HG03139 (cell line): ENCODE measurements at regions not wholly inside any gene's neighbourhood (a gene's known extent, or its start where the extent isn't known, plus 50 kb on each side); places are given as distances from the start of the nearest gene placed in this dataset.

Experiments used
- ATAC-seq: cut with Tn5 transposase; IDR thresholded peaks from one replicate; pipeline ENCODE4 v1.9.1; 2021; ENCODE audit not compliant: unreplicated experiment

GRCh38 chr6:40803897-40804702 is 216.9 kb upstream of the LRFN2 start:
- ATAC-seq, result no peak

DNA sequence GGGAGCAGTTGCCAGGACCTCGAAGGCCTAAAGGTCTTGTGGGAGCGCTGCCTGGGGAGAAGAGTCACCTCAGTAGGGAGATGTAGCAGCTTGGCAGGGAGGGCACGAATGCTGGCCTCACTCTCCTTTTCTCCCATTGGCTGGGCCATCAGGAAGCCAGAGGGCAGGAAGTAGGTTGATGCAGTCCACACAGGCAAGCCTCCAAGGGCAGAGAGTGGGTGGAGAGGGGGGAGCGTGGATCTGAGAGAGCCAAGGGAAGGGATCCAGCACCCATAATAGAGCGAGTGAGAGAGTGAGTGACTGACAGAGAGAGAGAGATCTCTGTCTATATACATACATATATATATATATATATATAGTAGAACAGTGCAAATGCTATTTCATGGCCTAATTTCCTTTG is 215.3 kb upstream of the LRFN2 start:
- ATAC-seq, result no peak

GRCh38 chr6:40799296-40800140 is 212.4 kb upstream of the LRFN2 start:
- no peak for ATAC-seq

DNA sequence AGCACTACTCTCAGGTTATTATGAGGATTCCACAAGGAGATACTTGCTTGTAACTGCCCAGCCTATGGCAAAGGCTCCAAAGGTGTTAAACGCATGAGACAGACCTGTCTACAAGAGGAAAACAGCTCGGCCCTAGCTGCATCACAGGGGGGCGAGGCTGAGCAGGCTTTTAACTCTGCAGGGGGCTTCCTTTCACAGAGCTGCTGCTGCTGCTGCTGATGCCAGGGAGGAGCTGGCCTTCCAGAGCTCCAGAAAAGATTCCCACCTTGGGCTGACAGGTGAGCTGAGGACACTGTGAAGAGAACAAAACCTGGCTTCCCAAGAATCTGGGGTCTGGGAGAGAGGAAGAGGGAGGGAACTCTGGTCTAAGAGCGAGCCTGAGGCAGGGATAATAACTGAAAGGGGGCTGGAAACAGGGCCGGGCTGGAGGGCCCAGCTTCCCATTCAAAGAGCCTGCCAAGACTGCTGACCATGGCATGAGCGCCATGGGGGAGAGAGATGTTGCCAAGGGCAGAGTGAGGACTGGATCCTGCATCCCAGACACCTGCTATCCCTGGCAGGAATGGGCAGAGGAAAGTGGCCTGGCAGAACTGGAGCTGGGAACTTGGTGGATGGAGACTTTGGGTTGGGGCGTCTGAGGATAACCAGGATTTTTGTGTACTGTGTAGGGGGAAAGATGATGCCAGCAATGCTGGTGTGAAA is 211.1 kb upstream of the LRFN2 start:
- no peak for ATAC-seq

GRCh38 chr6:40796260-40797221 is 209.4 kb upstream of the LRFN2 start:
- ATAC-seq, result no peak

DNA sequence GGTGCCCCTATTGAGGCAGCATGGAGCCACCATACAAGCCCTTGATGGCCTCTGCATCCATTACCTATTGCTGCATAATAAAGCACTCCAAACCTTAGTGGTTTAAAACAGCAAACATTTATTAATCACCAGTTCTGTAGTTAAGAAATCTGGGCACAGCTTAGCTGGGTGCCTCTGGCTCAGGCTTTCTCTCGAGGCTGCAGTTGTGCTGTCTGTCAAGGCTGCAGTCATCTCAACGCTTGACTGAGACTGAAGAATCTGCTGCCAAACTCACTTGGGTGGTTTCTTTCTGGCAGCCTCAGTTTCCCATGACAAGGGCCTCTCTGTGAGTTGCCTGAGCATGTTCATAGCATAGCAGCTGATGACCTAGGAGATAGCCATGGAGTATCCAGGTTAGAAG is 207.4 kb upstream of the LRFN2 start:
- ATAC-seq, result no peak

- ATAC-seq, result no peak
Measured at GRCh38 chr6:40792183-40792582, 205.0 kb upstream of the LRFN2 start.

- ATAC-seq, result no peak
Measured at GRCh38 chr6:40791004-40791403, 203.8 kb upstream of the LRFN2 start.

GRCh38 chr6:40788661-40789655 is 201.8 kb upstream of the LRFN2 start:
- peak; percentile 75 for ATAC-seq

DNA sequence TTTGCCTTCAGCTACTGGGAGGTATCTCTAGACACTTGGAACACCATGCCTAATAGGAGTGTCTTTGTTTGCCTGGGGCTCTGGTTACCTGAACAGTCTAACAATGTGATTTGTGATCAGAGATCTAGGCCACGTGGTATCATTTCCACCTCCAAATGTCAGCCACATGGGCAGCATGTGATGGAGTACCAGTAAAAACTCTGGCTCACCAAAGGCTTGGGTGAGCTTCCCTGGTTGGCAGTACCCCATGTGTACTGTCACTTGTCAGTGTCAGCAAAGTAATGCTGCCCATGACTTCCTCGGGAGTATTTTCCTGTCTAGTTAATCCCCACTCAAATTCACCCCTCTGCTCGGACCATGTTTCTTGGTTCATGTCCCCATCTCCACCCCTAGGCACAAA is 195.2 kb upstream of the LRFN2 start:
- ATAC-seq, result no peak

- ATAC-seq, result no peak
Measured at GRCh38 chr6:40780637-40781036, 193.5 kb upstream of the LRFN2 start.

- ATAC-seq, result no peak
Measured at GRCh38 chr6:40779409-40779808, 192.2 kb upstream of the LRFN2 start.

- ATAC-seq, result no peak
Measured at GRCh38 chr6:40778918-40779317, 191.8 kb upstream of the LRFN2 start.

GRCh38 chr6:40778196-40778595 is 191.0 kb upstream of the LRFN2 start:
- no peak for ATAC-seq

- no peak for ATAC-seq
Measured at GRCh38 chr6:40774932-40775331, 187.8 kb upstream of the LRFN2 start.

DNA sequence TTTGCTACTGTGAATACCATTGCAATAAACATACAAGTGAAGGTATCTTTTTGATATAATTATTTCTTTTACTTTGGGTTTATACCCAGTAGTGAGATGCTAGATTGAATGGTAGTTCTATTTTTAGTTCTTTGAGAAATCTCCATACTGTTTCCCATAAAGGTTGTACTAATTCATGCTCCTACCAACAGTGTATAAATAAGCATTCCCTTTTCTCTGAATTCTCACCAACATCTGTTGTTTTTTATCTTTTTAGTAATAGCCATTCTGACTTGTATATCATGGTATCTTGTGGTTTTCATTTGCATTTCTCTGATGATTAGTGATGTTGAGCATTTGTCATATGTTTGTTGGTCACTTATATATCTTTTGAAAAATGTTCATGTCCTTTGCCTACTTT is 183.6 kb upstream of the LRFN2 start:
- ATAC-seq, result no peak

DNA sequence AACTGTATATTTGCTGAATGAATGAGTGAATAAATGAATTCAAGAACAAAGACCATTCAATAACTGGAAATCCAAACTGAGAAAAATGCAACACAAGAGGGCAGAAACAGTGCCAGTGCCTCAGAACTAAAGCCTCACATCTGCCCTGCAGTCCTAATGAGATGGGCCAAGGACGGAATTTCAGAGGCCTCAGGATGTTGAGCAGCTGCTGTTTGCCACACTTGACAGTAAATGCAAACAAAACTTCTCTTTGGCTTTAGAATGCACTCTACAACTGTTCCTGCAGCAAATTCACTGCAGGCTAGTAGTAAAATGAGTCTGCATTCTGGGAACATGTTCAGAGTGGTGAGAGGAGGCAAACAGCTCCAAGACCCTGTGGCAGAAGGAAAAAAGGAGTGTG is 177.6 kb upstream of the LRFN2 start:
- no peak for ATAC-seq

DNA sequence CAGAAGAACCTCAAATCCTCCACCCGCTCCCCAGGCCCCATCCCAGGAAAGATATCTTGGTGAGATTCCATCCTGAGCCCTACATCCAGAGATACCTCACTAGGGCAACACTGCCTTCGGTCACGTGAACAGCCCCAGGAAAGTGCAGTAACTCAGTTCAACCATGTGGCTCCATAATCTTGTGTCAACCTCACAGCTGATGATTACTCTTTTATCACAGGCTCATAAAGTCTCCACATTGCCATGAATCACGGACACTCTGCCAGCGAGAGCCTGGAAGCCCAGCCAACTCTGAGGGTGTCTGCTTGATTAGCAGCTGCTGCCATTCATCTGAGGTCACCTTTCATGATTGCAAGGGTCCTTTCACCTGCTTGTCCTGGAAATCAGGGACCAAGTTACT is 175.8 kb upstream of the LRFN2 start:
- ATAC-seq, result no peak

GRCh38 chr6:40760887-40761286 is 173.7 kb upstream of the LRFN2 start:
- no peak for ATAC-seq
